ENCODE measurements at regions not wholly inside any gene's neighbourhood (a gene's known extent, or its start where the extent isn't known, plus 50 kb on each side); places are given as distances from the start of the nearest gene placed in this dataset.

GRCh38 chr4:161002386-161002785 is 1161.4 kb downstream of the FSTL5 start:
- no peak for DNase-seq (ENCODE audit: low read depth)
- TF ChIP-seq CTCF (IDR thresholded peaks at IDR 0.05; ENCODE audit: control insufficient read depth, extremely low read depth, insufficient read depth) = no peak
- H3K4me3 ChIP-seq (ENCODE audit: low read depth, low read length) = no peak overlapping the region

GRCh38 chr4:161003418-161004057 is 1160.3 kb downstream of the FSTL5 start:
- TF ChIP-seq CTCF (IDR thresholded peaks at IDR 0.05; ENCODE audit: control insufficient read depth, extremely low read depth, insufficient read depth) = no peak
- no peak overlapping the region for H3K4me3 ChIP-seq (ENCODE audit: low read depth, low read length)
- no peak for DNase-seq (ENCODE audit: low read depth)

GRCh38 chr4:161005746-161006145 is 1158.1 kb downstream of the FSTL5 start:
- TF ChIP-seq CTCF (IDR thresholded peaks at IDR 0.05; ENCODE audit: control insufficient read depth, extremely low read depth, insufficient read depth) = no peak
- H3K4me3 ChIP-seq (ENCODE audit: low read depth, low read length) = no peak overlapping the region
- DNase-seq (ENCODE audit: low read depth) = no peak

- H3K4me3 ChIP-seq (ENCODE audit: low read depth, low read length) = no peak overlapping the region
- no peak for DNase-seq (ENCODE audit: low read depth)
- TF ChIP-seq CTCF (IDR thresholded peaks at IDR 0.05; ENCODE audit: control insufficient read depth, extremely low read depth, insufficient read depth) = no peak
These were observed 1155.3 kb downstream of the FSTL5 start for GRCh38 chr4:161008527-161008926.

GRCh38 chr4:161010227-161010626 is 1153.6 kb downstream of the FSTL5 start:
- H3K4me3 ChIP-seq (ENCODE audit: low read depth, low read length) = no peak overlapping the region
- no peak for DNase-seq (ENCODE audit: low read depth)
- TF ChIP-seq CTCF (IDR thresholded peaks at IDR 0.05; ENCODE audit: control insufficient read depth, extremely low read depth, insufficient read depth) = no peak
